Lung (tissue), 11 donors: ENCODE measurements at regions not wholly inside any gene's neighbourhood (a gene's known extent, or its start where the extent isn't known, plus 50 kb on each side); places are given as distances from the start of the nearest gene placed in this dataset.
"Not testable (repeated sequence)": the region's sequence is repeated elsewhere in the genome, so short reads cannot be mapped to it uniquely, and the experiment has no call there.

Source experiments
- ATAC-seq: fragments of 200-7000 bp; cut with Tn5 transposase; one replicate; pipeline ENCODE4 v1.9.1; 2020; ENCODE audit warnings: moderate number of reproducible peaks; ENCODE audit not compliant: insufficient read depth, low FRiP score
- DNase-seq, 3 donors: peaks; one replicate each; pipeline ENCODE4 v3.0.0-alpha.2; 2013 to 2017
- H3K27ac ChIP-seq, 2 donors: one replicate each; pipeline ENCODE4 v1.5.1; 2013; ENCODE audit warnings: mild to moderate bottlenecking in 2 of 2, moderate library complexity in 2 of 2, control low read depth in 1 of 2, inconsistent platforms in 1 of 2, low read depth in 1 of 2, low read length in 1 of 2
- H3K27me3 ChIP-seq, 3 donors: one replicate each; pipeline ENCODE4 v1.5.1; 2013; ENCODE audit warnings: low read length in 2 of 3; ENCODE audit not compliant: control insufficient read depth in 3 of 3, insufficient read depth in 3 of 3
- H3K36me3 ChIP-seq, 4 donors: one replicate each; pipeline ENCODE4 v1.5.1; 2013; ENCODE audit warnings: low read length in 4 of 4, mild to moderate bottlenecking in 1 of 4, moderate library complexity in 1 of 4; ENCODE audit not compliant: control insufficient read depth in 4 of 4, insufficient read depth in 4 of 4
- H3K4me1 ChIP-seq, 5 donors: one replicate each; pipeline ENCODE4 v1.5.1; 2013; ENCODE audit warnings: low read length in 5 of 5, mild to moderate bottlenecking in 2 of 5, moderate library complexity in 1 of 5; ENCODE audit not compliant: control insufficient read depth in 5 of 5, insufficient read depth in 5 of 5
- H3K4me3 ChIP-seq: one replicate; pipeline ENCODE4 v1.5.1; 2013; ENCODE audit warnings: mild to moderate bottlenecking, control low read depth, moderate library complexity
- H3K9ac ChIP-seq, 2 donors: one replicate each; pipeline ENCODE4 v1.5.1; 2013; ENCODE audit warnings: low read length in 2 of 2, control low read depth in 1 of 2; ENCODE audit not compliant: insufficient read depth in 1 of 2
- H3K9me3 ChIP-seq, 4 donors: one replicate each; pipeline ENCODE4 v1.5.1; 2013; ENCODE audit warnings: low read length in 3 of 4, mild to moderate bottlenecking in 1 of 4, moderate library complexity in 1 of 4; ENCODE audit not compliant: control insufficient read depth in 4 of 4, insufficient read depth in 3 of 4
- WGBS, 2 donors: extraction: QIAGEN DNeasy Blood & Tissue Kit; methylation state at CpG; one replicate each; pipeline ENCODE4 v1.1.7; 2013; 5-methylcytosine and 5-hydroxymethylcytosine counted together
- TF ChIP-seq, protein P1 (sequence below): IDR thresholded peaks from 2 replicates; pipeline ENCODE4 v1.5.1; 2012; ENCODE audit warnings: mild to moderate bottlenecking; ENCODE audit errors: control extremely low read depth, extremely low read depth
- donor health status: control.
- donor health status: control.
- donor health status: Bipolar disorder and iron deficiency.
- donor health status: healthy.
- donor health status: DM: yes; HTN: yes; CAD: no.

DNA sequence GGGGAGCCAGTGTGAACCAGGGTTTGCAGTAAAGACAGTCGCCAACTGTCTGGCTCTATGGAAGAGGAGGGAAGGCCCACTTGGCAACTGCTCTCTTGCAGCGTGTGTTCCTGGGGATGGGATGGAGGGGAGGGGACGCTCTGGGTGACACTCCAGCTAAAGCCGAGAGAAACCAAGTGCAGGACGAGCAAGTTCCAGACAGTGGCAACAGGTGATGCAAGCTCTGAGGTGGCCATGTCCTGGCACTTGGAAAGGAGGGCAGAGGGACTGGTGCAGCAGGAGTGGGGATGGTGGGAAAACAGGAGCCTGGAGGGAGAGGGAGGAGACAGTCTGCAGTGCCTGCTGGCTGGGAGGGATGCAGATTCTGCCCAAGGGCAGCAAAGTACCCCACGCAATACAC is 127.0 kb upstream of the ALDH3B2 start:
- not testable (repeated sequence) for ATAC-seq, H3K27ac ChIP-seq, DNase-seq, H3K9me3 ChIP-seq, H3K4me3 ChIP-seq, H3K36me3 ChIP-seq, H3K27me3 ChIP-seq, H3K4me1 ChIP-seq, H3K9ac ChIP-seq
- 86 to 93% methylated on average over 6 of the region's 6 CpGs for WGBS, 2 donors

DNA sequence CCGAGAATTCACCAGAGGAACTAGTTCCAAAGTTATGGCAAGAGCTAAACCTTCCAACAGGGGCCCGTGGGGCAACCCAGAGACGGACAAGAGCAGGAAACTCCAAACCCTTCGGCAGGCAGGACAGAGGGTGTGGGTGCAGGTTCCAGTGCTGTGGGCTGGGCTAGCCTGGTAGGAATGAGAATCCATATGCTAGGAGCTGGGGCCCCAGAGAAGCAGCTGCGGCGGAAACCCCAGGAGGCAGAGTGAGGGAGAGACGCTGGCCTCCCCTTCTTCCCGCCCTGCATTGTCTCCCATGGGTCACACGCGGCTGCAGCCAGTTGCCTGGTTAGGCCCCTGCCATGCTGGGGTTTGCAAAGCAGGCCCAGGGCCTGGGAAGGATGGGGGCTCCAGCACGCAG is 126.2 kb upstream of the ALDH3B2 start:
- not testable (repeated sequence) for H3K9me3 ChIP-seq, H3K27ac ChIP-seq, H3K36me3 ChIP-seq, H3K4me1 ChIP-seq, ATAC-seq, H3K27me3 ChIP-seq, H3K9ac ChIP-seq, H3K4me3 ChIP-seq, DNase-seq
- WGBS, 2 donors, result 88 to 91% methylated on average over 9 to 11 of the region's 11 CpGs

DNA sequence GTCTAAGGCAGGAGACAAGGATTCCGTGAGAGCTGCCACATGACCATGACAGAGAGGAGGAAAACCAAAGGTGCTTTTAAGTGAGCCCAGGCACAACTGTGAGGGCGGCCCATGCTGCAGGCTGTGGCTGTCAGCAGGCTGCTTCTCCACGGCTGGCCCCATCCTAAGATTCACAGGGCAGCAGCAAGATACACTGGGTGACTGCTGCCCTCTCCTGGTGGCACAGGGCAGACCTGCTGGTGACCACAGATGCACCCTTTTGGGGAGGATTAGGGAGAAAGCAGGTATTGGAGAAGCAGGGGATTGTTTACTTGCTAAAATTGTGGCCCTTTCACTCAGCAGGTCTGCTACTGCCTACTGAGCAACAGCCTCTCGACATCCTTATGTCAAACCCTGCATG is 125.4 kb upstream of the ALDH3B2 start:
- DNase-seq, H3K9ac ChIP-seq, ATAC-seq, H3K36me3 ChIP-seq, H3K27ac ChIP-seq, H3K4me3 ChIP-seq, H3K27me3 ChIP-seq, H3K4me1 ChIP-seq, H3K9me3 ChIP-seq: not testable (repeated sequence)
- WGBS, 2 donors, result 28 to 38% methylated on average over 4 of the region's 4 CpGs

DNA sequence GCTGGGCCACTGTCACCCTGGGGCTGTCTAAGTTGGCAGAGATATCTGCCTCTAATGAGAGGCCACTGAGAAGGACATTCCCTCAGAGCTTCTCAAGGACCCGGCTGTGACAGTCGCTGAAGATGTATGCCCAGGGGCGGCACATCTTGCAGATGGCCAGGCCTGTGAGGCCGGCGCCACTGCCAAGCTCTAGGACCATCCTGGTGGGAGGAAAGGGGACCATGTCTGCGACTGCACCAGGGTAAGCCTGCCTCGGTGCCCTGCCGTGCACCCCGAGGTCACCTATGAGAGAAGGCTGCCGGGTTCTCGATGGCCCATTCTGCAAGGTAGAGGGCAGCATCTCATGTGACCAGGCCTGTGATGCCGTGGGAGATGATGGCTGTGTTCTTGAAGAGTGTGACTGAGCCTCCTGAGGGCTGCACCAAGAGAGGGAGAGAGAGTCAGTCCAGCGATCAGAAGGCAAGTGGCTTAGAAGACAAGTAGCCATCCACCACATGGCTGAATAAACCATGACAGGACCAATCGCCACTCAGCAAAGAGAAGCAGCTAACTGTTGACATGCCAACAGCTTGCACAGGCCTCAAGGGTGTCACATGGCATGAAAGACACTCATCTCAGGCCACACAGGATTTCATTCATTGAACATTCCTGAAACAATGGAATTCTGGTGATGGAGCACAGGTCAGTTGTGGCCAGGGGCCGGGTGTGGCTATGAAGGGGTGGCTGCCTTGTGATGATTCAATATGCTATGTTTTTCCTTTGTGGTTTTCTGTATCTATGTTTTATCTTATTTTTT is 123.5 kb upstream of the ALDH3B2 start:
- H3K4me3 ChIP-seq, H3K27me3 ChIP-seq, ATAC-seq, H3K9ac ChIP-seq, DNase-seq, H3K27ac ChIP-seq, H3K9me3 ChIP-seq, H3K36me3 ChIP-seq, H3K4me1 ChIP-seq: not testable (repeated sequence)
- WGBS, 2 donors, result 89 to 93% methylated on average over 15 of the region's 15 CpGs

DNA sequence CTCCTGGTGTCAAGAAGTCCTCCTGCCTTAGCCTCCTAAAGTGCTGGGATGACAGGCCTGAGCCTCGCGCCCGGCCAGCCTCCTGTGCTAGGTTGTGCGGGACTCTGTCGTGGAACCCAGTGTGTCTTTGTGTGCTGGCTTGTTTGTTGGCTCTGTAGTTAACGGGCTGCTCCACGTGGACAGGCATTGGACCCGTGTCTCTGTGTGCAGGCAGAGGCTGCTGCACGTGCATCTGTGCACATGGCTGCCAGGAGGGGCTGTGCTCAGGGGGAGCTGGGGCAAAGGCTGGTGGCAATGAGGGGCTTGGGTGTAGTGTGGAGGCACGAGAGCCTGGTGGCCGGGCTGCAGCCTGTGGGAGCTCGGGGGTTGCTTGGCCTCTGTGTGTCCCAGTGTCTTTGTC is 121.3 kb upstream of the ALDH3B2 start:
- H3K27me3 ChIP-seq, result no peaks in the 10 kb centered on the region
- H3K4me1 ChIP-seq, result no peaks in the 10 kb centered on the region
- DNase-seq, result no peak
- WGBS, 2 donors, result 92 to 97% methylated on average over 12 of the region's 12 CpGs
- H3K4me3 ChIP-seq, result no peak overlapping the region
- TF ChIP-seq, protein P1, sequence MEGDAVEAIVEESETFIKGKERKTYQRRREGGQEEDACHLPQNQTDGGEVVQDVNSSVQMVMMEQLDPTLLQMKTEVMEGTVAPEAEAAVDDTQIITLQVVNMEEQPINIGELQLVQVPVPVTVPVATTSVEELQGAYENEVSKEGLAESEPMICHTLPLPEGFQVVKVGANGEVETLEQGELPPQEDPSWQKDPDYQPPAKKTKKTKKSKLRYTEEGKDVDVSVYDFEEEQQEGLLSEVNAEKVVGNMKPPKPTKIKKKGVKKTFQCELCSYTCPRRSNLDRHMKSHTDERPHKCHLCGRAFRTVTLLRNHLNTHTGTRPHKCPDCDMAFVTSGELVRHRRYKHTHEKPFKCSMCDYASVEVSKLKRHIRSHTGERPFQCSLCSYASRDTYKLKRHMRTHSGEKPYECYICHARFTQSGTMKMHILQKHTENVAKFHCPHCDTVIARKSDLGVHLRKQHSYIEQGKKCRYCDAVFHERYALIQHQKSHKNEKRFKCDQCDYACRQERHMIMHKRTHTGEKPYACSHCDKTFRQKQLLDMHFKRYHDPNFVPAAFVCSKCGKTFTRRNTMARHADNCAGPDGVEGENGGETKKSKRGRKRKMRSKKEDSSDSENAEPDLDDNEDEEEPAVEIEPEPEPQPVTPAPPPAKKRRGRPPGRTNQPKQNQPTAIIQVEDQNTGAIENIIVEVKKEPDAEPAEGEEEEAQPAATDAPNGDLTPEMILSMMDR, result no peak
- no peak for ATAC-seq
- H3K9me3 ChIP-seq, result no peaks in the 10 kb centered on the region
- H3K9ac ChIP-seq, result no peak overlapping the region
- H3K36me3 ChIP-seq, result no peaks in the 10 kb centered on the region
- no peak overlapping the region for H3K27ac ChIP-seq

DNA sequence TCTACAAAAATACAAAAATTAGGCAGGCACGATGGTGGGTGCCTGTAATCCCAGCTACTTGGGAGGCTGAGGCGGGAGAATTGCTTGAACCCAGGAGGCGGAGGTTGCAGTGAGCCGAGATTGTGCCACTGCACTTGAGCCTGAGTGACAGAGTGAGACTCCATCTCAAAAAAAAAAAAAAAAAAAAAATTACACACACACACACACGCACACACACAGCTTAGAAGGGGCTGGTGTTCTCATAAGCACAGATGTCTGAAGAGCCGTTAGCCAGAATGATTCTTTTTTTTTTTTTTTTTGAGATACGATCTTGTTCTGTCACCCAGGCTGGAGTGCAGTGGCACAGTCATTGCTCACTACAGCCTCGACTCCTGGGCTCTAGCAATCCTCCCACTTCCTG is 119.3 kb upstream of the ALDH3B2 start:
- H3K27me3 ChIP-seq, H3K9ac ChIP-seq, H3K4me1 ChIP-seq, H3K4me3 ChIP-seq, DNase-seq, H3K9me3 ChIP-seq, ATAC-seq, H3K27ac ChIP-seq, H3K36me3 ChIP-seq: not testable (repeated sequence)
- WGBS, 2 donors, result 62 to 63% methylated on average over 3 to 7 of the region's 8 CpGs

DNA sequence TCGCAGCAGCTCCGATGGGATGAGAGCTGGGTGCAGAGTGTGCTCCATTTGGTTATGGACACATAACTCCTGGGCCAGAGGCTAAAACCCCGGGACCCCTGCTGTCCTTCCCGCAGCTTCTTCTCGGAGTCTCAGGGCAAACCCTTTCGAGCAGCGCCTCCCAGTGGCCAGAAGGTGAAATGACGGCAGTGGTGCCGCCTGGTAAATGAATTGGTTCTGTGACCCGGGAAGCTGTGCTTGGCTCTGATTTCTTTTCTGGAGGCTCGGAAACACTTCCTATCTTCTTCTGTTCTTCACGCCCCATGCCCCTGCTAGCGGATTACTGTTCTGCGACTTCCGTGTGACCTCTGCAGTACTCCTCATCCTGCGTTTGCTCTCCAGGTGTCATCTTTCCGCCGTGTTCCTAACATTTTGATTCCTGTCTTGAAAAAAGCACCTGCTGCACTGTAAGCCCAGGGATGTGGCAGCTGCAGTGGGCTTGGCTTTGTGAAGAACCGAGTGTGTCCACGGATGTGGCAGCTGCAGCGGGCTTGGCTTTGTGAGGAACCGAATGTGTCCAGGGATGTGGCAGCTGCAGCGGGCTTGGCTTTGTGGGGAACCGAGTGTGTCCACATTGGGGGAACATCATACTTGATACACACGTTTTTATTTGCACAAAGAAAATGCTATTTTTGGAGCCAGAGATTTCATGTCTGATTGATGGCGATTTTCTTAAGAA is 118.0 kb upstream of the ALDH3B2 start:
- not testable (repeated sequence) for H3K27me3 ChIP-seq, ATAC-seq

More for the DNA sequence above, 118.0 kb upstream of the ALDH3B2 start:
- H3K9me3 ChIP-seq, H3K36me3 ChIP-seq, H3K9ac ChIP-seq, H3K4me3 ChIP-seq, H3K4me1 ChIP-seq, DNase-seq, H3K27ac ChIP-seq: not testable (repeated sequence)
- WGBS, 2 donors, result 25 to 38% methylated on average over 23 to 26 of the region's 26 CpGs
